Breast epithelium (tissue), 3 donors: ENCODE measurements at regions not wholly inside any gene's neighbourhood (a gene's known extent, or its start where the extent isn't known, plus 50 kb on each side); places are given as distances from the start of the nearest gene placed in this dataset.

Source experiments
- POLR2A ChIP-seq: fragments of 450-650 bp; IDR thresholded peaks from one replicate; pipeline ENCODE4 v1.6.1; 2016; ENCODE audit warnings: antibody characterized with exemption, mild to moderate bottlenecking, moderate library complexity
- POLR2AphosphoS5 ChIP-seq, 3 donors: sonication (generic); formaldehyde crosslinking; IDR thresholded peaks; one replicate each; pipeline ENCODE4 v1.6.1; 2017; ENCODE audit warnings: antibody characterized with exemption in 3 of 3
- TF ChIP-seq, protein P1 (sequence below), 3 donors: fragments of 450-650 bp; IDR thresholded peaks; one replicate each; pipeline ENCODE4 v1.5.1; 2016 to 2017; ENCODE audit warnings: antibody characterized with exemption in 3 of 3, mild to moderate bottlenecking in 3 of 3, moderate library complexity in 3 of 3

- TF ChIP-seq, protein P1, sequence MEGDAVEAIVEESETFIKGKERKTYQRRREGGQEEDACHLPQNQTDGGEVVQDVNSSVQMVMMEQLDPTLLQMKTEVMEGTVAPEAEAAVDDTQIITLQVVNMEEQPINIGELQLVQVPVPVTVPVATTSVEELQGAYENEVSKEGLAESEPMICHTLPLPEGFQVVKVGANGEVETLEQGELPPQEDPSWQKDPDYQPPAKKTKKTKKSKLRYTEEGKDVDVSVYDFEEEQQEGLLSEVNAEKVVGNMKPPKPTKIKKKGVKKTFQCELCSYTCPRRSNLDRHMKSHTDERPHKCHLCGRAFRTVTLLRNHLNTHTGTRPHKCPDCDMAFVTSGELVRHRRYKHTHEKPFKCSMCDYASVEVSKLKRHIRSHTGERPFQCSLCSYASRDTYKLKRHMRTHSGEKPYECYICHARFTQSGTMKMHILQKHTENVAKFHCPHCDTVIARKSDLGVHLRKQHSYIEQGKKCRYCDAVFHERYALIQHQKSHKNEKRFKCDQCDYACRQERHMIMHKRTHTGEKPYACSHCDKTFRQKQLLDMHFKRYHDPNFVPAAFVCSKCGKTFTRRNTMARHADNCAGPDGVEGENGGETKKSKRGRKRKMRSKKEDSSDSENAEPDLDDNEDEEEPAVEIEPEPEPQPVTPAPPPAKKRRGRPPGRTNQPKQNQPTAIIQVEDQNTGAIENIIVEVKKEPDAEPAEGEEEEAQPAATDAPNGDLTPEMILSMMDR (IDR thresholded peaks at IDR 0.05): no peak
- TF ChIP-seq POLR2A (no peak), POLR2AphosphoS5 (IDR thresholded peaks at IDR 0.05) (no peak)
Measured at GRCh38 chr17:13197586-13197985, 179.8 kb upstream of the ELAC2 start.
